GM12878 (cell line): ENCODE measurements at regions not wholly inside any gene's neighbourhood (a gene's known extent, or its start where the extent isn't known, plus 50 kb on each side); places are given as distances from the start of the nearest gene placed in this dataset.

Experiments
- ATAC-seq: fragments of 200-7000 bp; cut with Tn5 transposase; 3 replicates; pipeline ENCODE4 v1.9.1; 2020; ENCODE audit warnings: mild to moderate bottlenecking, moderate library complexity
- BruUV-seq: library from RNA; stranded (reverse); fragments of 400-500 nt; replicated peaks from 2 replicates; lab custom pipeline; 2021; lab: Mats Ljungman, UMichigan
- CTCF ChIA-PET: fragments of 300-600 bp; sonication (Branson Sonifier 250); formaldehyde crosslinking; extraction: SDS; loops from one replicate; lab custom pipeline; 2021; ENCODE audit warnings: inconsistent platforms; lab: Yijun Ruan, JAX
- POLR2A ChIA-PET: fragments of 350-600 bp; formaldehyde crosslinking; extraction: SDS; loops from one replicate; lab custom pipeline; 2021; ENCODE audit warnings: inconsistent platforms; lab: Charles Lee
- RAD21 ChIA-PET: fragments of 300-600 bp; sonication (Branson Sonifier 250); formaldehyde crosslinking; loops from one replicate; lab custom pipeline; 2023; ENCODE audit warnings: antibody characterized with exemption; ENCODE audit not compliant: unreplicated experiment; lab: Charles Lee
- SMC1A ChIA-PET: fragments of 300-600 bp; sonication (Branson Sonifier 250); formaldehyde crosslinking; loops from one replicate; lab custom pipeline; 2023; ENCODE audit not compliant: unreplicated experiment, uncharacterized antibody; lab: Charles Lee
- DNase-seq: peaks from one replicate; pipeline ENCODE4 v3.0.0-alpha.2; 2011; ENCODE audit warnings: low read depth, low spot score
- FAIRE-seq: peaks from 3 replicates; lab custom pipeline; 2011; peaks lifted over from hg19 to GRCh38; lab: Jason Lieb, UNC
- H2AFZ ChIP-seq: 2 replicates; pipeline ENCODE4 v1.6.0; 2011; ENCODE audit warnings: low read depth, low read length, control low read depth; ENCODE audit not compliant: control insufficient read depth
- H3K27ac ChIP-seq: 2 replicates; pipeline ENCODE4 v1.5.1; 2011; ENCODE audit warnings: control low read depth; ENCODE audit not compliant: control insufficient read depth, insufficient read depth
- H3K27me3 ChIP-seq, 2 experiments: replicated peaks in 1 of 2; 2 replicates each; pipeline versions ENCODE4 v1.6.0 to v1.6.1; 2011; ENCODE audit warnings: low read length in 1 of 2; ENCODE audit not compliant: control insufficient read depth in 2 of 2, insufficient read depth in 2 of 2
- H3K36me3 ChIP-seq, 2 experiments: 2 replicates each; pipeline ENCODE4 v1.5.1; 2011; ENCODE audit warnings: low read length in 1 of 2; ENCODE audit not compliant: control insufficient read depth in 2 of 2, insufficient read depth in 2 of 2
- H3K4me1 ChIP-seq: 2 replicates; pipeline ENCODE4 v1.6.1; 2011; ENCODE audit warnings: mild to moderate bottlenecking, low read length, moderate library complexity, mixed read lengths; ENCODE audit not compliant: control insufficient read depth, insufficient read depth
- H3K4me2 ChIP-seq: 2 replicates; pipeline ENCODE4 v1.6.0; 2011; ENCODE audit warnings: control low read depth; ENCODE audit not compliant: control insufficient read depth, insufficient read depth
- H3K4me3 ChIP-seq: fragments of 200-600 bp; sonication (generic); 2 replicates; pipeline ENCODE4 v1.5.1; 2016
- H3K79me2 ChIP-seq: 2 replicates; pipeline ENCODE4 v1.6.0; 2011; ENCODE audit warnings: low read length; ENCODE audit not compliant: control insufficient read depth, insufficient read depth
- H3K9ac ChIP-seq: 2 replicates; pipeline ENCODE4 v1.8.0; 2011; ENCODE audit warnings: low read length, control low read depth, mixed read lengths; ENCODE audit not compliant: control insufficient read depth, insufficient read depth
- H3K9me3 ChIP-seq: replicated peaks from 3 replicates; pipeline ENCODE4 v1.5.1; 2011; ENCODE audit warnings: mild to moderate bottlenecking, low read length; ENCODE audit not compliant: control insufficient read depth, insufficient read depth
- H4K20me1 ChIP-seq: 2 replicates; pipeline ENCODE4 v1.6.0; 2011; ENCODE audit not compliant: control insufficient read depth, insufficient read depth
- CHD1 ChIP-seq: IDR thresholded peaks from 2 replicates; pipeline ENCODE4 v1.6.1; 2012; ENCODE audit warnings: low read depth, low read length, improper control_type of control experiment
- EZH2 ChIP-seq: IDR thresholded peaks from 2 replicates; pipeline ENCODE4 v1.6.1; 2012; ENCODE audit warnings: low read depth, mild to moderate bottlenecking, control low read depth, inconsistent platforms, low read length, borderline replicate concordance; ENCODE audit not compliant: control insufficient read depth
- FOXK2 ChIP-seq: fragments of 450-650 bp; IDR thresholded peaks from 2 replicates; pipeline ENCODE4 v1.6.1; 2017; ENCODE audit warnings: mild to moderate bottlenecking, moderate library complexity
- IKZF2 ChIP-seq, 2 experiments: fragments of 450-650 bp; IDR thresholded peaks; 2 replicates each; pipeline ENCODE4 v1.6.1; 2017; ENCODE audit warnings: mild to moderate bottlenecking in 2 of 2, moderate library complexity in 2 of 2
- LARP7 ChIP-seq: fragments of 450-650 bp; IDR thresholded peaks from 2 replicates; pipeline ENCODE4 v1.6.1; 2017; ENCODE audit warnings: mild to moderate bottlenecking
- NR2C1 ChIP-seq: fragments of 450-650 bp; IDR thresholded peaks from 2 replicates; pipeline ENCODE4 v1.6.1; 2017; ENCODE audit warnings: antibody characterized with exemption, mild to moderate bottlenecking, moderate library complexity
- POLR2A ChIP-seq: IDR thresholded peaks from 2 replicates; pipeline ENCODE4 v1.6.1; 2011; ENCODE audit warnings: low read depth, mild to moderate bottlenecking, low read length
- RAD21 ChIP-seq: IDR thresholded peaks from 2 replicates; pipeline ENCODE4 v1.6.1; 2011; ENCODE audit warnings: mild to moderate bottlenecking, low read depth, low read length, moderate library complexity; ENCODE audit not compliant: insufficient read depth
- SMAD5 ChIP-seq: IDR thresholded peaks from 2 replicates; pipeline ENCODE4 v1.6.1; 2016; ENCODE audit warnings: antibody characterized with exemption, low read depth
- WGBS: methylation state at CpG from one replicate; pipeline ENCODE4 v1.1.6; 2016; ENCODE audit warnings: low lambda C conversion rate; ENCODE audit not compliant: insufficient replicate concordance, insufficient coverage; ENCODE audit errors: missing lambda C conversion rate; 5-methylcytosine and 5-hydroxymethylcytosine counted together
- in situ Hi-C: fragments of 300-500 bp; cut with MboI; formaldehyde crosslinking; loops from 9 replicates; pipeline ENCODE4 v1.14.3; 2018; ENCODE audit warnings: mixed read lengths
- intact Hi-C: fragments of 100-400 bp; cut with micrococcal nuclease; formaldehyde crosslinking; loops from one replicate; pipeline ENCODE4 v1.14.2; 2022; ENCODE audit not compliant: unreplicated experiment
- TF ChIP-seq, protein P1 (sequence below): IDR thresholded peaks from 2 replicates; pipeline ENCODE4 v1.6.1; 2012; ENCODE audit warnings: mild to moderate bottlenecking, low read depth, low read length
- TF ChIP-seq, protein P2 (sequence below): fragments of 450-650 bp; IDR thresholded peaks from 2 replicates; pipeline ENCODE4 v1.6.1; 2016; ENCODE audit warnings: mild to moderate bottlenecking
- TF ChIP-seq, protein P3 (sequence below): IDR thresholded peaks from 2 replicates; pipeline ENCODE4 v1.6.1; 2012; ENCODE audit warnings: low read length, inconsistent platforms
- TF ChIP-seq, protein P4 (sequence below): fragments of 150-350 bp; IDR thresholded peaks from 2 replicates; pipeline ENCODE4 v1.6.1; 2014; ENCODE audit warnings: mild to moderate bottlenecking, low read depth, low read length

DNA sequence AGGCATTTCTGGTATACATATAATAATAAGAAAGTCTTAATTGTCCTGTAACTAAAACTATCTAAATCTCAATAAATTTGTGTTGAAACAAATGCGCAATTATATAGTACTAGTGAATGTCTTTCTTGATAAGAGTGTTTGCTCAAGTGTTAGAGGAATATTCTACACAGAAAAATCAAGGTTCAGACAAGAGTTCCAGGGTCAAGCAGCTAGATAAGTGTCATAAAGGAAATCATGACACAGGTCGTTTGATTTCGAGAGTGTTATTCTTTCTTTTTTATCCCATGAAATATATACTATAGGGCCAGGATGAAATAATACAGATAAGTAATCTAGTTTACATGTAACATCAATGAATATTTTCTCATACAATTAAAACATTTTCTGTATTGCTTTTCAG lies 366.1 kb downstream of the UTRN start (continued):
- TF ChIP-seq, protein P1, sequence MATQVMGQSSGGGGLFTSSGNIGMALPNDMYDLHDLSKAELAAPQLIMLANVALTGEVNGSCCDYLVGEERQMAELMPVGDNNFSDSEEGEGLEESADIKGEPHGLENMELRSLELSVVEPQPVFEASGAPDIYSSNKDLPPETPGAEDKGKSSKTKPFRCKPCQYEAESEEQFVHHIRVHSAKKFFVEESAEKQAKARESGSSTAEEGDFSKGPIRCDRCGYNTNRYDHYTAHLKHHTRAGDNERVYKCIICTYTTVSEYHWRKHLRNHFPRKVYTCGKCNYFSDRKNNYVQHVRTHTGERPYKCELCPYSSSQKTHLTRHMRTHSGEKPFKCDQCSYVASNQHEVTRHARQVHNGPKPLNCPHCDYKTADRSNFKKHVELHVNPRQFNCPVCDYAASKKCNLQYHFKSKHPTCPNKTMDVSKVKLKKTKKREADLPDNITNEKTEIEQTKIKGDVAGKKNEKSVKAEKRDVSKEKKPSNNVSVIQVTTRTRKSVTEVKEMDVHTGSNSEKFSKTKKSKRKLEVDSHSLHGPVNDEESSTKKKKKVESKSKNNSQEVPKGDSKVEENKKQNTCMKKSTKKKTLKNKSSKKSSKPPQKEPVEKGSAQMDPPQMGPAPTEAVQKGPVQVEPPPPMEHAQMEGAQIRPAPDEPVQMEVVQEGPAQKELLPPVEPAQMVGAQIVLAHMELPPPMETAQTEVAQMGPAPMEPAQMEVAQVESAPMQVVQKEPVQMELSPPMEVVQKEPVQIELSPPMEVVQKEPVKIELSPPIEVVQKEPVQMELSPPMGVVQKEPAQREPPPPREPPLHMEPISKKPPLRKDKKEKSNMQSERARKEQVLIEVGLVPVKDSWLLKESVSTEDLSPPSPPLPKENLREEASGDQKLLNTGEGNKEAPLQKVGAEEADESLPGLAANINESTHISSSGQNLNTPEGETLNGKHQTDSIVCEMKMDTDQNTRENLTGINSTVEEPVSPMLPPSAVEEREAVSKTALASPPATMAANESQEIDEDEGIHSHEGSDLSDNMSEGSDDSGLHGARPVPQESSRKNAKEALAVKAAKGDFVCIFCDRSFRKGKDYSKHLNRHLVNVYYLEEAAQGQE = no peak
- TF ChIP-seq POLR2A = no peak
- TF ChIP-seq FOXK2 = no peak
- no peak for TF ChIP-seq RAD21

DNA sequence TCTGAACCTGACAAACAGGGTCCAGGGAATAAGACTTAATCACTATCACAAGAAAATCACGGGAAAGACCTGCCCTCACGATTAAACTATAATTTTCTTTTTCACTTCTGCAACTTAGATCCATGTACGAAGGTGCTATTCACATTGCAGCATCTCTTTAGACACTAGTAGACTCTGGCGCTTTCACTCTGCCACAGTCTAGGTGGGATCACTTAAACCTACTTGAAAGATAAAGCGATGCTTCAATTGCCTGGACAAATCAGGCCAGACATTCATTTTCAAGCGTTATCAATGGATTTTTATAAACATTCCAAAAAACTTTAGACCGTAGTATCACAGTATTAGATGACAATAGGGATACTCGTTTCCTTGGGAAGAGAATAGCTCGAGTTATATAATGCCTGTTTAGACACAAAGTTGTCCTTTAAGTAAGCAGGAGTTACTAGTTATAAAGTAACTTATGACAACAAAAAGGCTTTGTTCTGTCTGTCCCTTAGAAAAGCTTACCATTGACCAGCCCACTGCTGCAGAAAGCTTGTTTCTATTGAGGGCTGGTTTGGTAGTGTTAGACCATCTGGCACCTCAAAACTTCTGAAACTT lies 367.3 kb downstream of the UTRN start:
- no TSS peak for BruUV-seq
- DNase-seq = no peak
- Histone ChIP-seq H3K27me3 (no peaks in the 10 kb centered on the region), H3K9ac (no peak overlapping the region), H4K20me1 (no peaks in the 10 kb centered on the region), H3K36me3 (no peaks in the 10 kb centered on the region), H2AFZ (no peak overlapping the region), H3K4me2 (no peak overlapping the region), H3K4me1 (peaks cover 8% of the 10 kb centered on the region), H3K9me3 (no peaks in the 10 kb centered on the region; the same call in 2 of the 3 replicates), H3K27ac (no peak overlapping the region), H3K4me3 (no peak overlapping the region), H3K79me2 (no peaks in the 10 kb centered on the region; the same call in 1 of the 2 replicates)
- intact Hi-C loops (loop anchor here (5.0 kb wide), 1 partner anchor 65 kb away; no protein-coding TSS in a partner anchor), in situ Hi-C loops (no loop called here)
- SMC1A ChIA-PET = interaction anchor here (0.9 to 2.1 kb wide), 2 partner anchors 64 to 126 kb away, joined by 4 to 6 read pairs; no protein-coding TSS in a partner anchor
- POLR2A ChIA-PET = no interaction called here
- WGBS = 97% methylated on average over 9 of the region's 9 CpGs
- CTCF ChIA-PET = interaction anchor here (1.4 to 3.1 kb wide), 2 partner anchors 31 to 127 kb away, joined by 3 to 16 read pairs; no protein-coding TSS in a partner anchor
- RAD21 ChIA-PET = interaction anchor here (1.1 kb wide), 1 partner anchor 127 kb away, joined by 4 read pairs; no protein-coding TSS in a partner anchor
- no peak for ATAC-seq
- no peak for FAIRE-seq
- TF ChIP-seq SMAD5 (no peak), EZH2 (no peak), IKZF2 (IDR thresholded peaks at IDR 0.05) (no peak), NR2C1 (no peak), FOXK2 (no peak), LARP7 (no peak), CHD1 (no peak)
- TF ChIP-seq, protein P2, sequence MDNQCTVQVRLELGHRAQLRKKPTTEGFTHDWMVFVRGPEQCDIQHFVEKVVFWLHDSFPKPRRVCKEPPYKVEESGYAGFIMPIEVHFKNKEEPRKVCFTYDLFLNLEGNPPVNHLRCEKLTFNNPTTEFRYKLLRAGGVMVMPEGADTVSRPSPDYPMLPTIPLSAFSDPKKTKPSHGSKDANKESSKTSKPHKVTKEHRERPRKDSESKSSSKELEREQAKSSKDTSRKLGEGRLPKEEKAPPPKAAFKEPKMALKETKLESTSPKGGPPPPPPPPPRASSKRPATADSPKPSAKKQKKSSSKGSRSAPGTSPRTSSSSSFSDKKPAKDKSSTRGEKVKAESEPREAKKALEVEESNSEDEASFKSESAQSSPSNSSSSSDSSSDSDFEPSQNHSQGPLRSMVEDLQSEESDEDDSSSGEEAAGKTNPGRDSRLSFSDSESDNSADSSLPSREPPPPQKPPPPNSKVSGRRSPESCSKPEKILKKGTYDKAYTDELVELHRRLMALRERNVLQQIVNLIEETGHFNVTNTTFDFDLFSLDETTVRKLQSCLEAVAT = no peak
- TF ChIP-seq, protein P3, sequence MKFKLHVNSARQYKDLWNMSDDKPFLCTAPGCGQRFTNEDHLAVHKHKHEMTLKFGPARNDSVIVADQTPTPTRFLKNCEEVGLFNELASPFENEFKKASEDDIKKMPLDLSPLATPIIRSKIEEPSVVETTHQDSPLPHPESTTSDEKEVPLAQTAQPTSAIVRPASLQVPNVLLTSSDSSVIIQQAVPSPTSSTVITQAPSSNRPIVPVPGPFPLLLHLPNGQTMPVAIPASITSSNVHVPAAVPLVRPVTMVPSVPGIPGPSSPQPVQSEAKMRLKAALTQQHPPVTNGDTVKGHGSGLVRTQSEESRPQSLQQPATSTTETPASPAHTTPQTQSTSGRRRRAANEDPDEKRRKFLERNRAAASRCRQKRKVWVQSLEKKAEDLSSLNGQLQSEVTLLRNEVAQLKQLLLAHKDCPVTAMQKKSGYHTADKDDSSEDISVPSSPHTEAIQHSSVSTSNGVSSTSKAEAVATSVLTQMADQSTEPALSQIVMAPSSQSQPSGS = no peak
- TF ChIP-seq, protein P4, sequence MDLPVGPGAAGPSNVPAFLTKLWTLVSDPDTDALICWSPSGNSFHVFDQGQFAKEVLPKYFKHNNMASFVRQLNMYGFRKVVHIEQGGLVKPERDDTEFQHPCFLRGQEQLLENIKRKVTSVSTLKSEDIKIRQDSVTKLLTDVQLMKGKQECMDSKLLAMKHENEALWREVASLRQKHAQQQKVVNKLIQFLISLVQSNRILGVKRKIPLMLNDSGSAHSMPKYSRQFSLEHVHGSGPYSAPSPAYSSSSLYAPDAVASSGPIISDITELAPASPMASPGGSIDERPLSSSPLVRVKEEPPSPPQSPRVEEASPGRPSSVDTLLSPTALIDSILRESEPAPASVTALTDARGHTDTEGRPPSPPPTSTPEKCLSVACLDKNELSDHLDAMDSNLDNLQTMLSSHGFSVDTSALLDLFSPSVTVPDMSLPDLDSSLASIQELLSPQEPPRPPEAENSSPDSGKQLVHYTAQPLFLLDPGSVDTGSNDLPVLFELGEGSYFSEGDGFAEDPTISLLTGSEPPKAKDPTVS = no peak
